ENCODE measurements at regions not wholly inside any gene's neighbourhood (a gene's known extent, or its start where the extent isn't known, plus 50 kb on each side); places are given as distances from the start of the nearest gene placed in this dataset.

DNA sequence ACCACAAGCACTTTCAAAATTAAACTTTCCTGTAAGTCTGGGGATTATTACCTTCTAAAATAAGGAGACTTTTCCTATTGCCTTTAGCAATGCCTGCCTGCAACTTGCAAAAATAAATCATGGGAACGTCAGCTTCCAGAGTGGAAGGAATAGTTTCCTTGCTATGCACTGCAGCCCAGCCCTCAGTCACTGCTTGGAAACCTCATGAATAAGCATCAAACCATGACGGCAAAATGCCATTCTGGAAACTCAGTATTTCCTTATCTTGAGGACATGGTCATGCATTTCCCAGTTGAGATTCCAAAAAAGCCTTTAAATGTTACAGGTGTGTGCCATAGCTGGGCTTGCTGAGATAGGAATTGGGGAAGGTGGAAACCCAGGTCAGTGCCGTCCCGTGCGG is 84.2 kb upstream of the OTOS start:
- Histone ChIP-seq H3K27me3 (replicated peaks in 1 of 2; ENCODE audit: control insufficient read depth in 2 of 2, insufficient read depth in 2 of 2, low read length in 1 of 2) (no peaks in the 10 kb centered on the region; a peak in 2 of 4 replicates), H3K9me3 (replicated peaks; ENCODE audit: control insufficient read depth, insufficient read depth, low read length) (no peaks in the 10 kb centered on the region; the same call in 2 of the 3 replicates), H3K36me3 (ENCODE audit: control insufficient read depth in 2 of 2, insufficient read depth in 2 of 2, low read length in 1 of 2) (no peaks in the 10 kb centered on the region), H3K79me2 (ENCODE audit: control insufficient read depth, insufficient read depth, low read length) (no peaks in the 10 kb centered on the region), H4K20me1 (ENCODE audit: control insufficient read depth, insufficient read depth) (no peaks in the 10 kb centered on the region), H3K27ac (ENCODE audit: control insufficient read depth, insufficient read depth) (no peak overlapping the region), H3K4me1 (ENCODE audit: control insufficient read depth, insufficient read depth, low read length) (no peaks in the 10 kb centered on the region), H2AFZ (ENCODE audit: control insufficient read depth, low read depth, low read length) (no peak overlapping the region), H3K4me2 (ENCODE audit: control insufficient read depth, insufficient read depth) (no peak overlapping the region), H3K9ac (ENCODE audit: control insufficient read depth, insufficient read depth, low read length) (no peak overlapping the region), H3K4me3 (no peak overlapping the region)
- ATAC-seq: no peak
- SMC1A ChIA-PET (ENCODE audit: uncharacterized antibody, unreplicated experiment): no interaction called here
- intact Hi-C loops (cut with micrococcal nuclease; ENCODE audit: unreplicated experiment): no loop called here
- RAD21 ChIA-PET (ENCODE audit: unreplicated experiment): no interaction called here
- WGBS (ENCODE audit: insufficient coverage, insufficient replicate concordance, low lambda C conversion rate, missing lambda C conversion rate): 62% methylated on average over 5 of the region's 5 CpGs
- no TSS peak for BruUV-seq (replicated peaks)
- FAIRE-seq: no peak
- POLR2A ChIA-PET: no interaction called here
- DNase-seq (ENCODE audit: low read depth, low spot score): no peak
- in situ Hi-C loops (cut with MboI): no loop called here
- CTCF ChIA-PET: no interaction called here
- TF ChIP-seq MEF2B (IDR thresholded peaks at IDR 0.05; ENCODE audit: partially characterized antibody, poor library complexity, severe bottlenecking) (no peak), IKZF1 (conservative IDR thresholded peaks at IDR 0.05) (no peak), SPI1 (IDR thresholded peaks at IDR 0.05; ENCODE audit: borderline replicate concordance, insufficient read depth, low read depth, low read length) (no peak), CBX3 (IDR thresholded peaks at IDR 0.05; ENCODE audit: borderline replicate concordance, low read depth) (no peak), HDGF (IDR thresholded peaks at IDR 0.05) (no peak), SIX5 (IDR thresholded peaks at IDR 0.05; ENCODE audit: low read depth, low read length, severe bottlenecking) (no peak), RBBP5 (conservative IDR thresholded peaks at IDR 0.05) (no peak), ASH2L (IDR thresholded peaks at IDR 0.05; ENCODE audit: borderline replicate concordance, low read depth) (no peak), CHD2 (IDR thresholded peaks at IDR 0.05; ENCODE audit: borderline replicate concordance, low read depth, low read length) (no peak), CBX5 (IDR thresholded peaks at IDR 0.05; ENCODE audit: low read depth) (no peak), EGR1 (IDR thresholded peaks at IDR 0.05; ENCODE audit: borderline replicate concordance in 1 of 2, low read depth in 2 of 2, low read length in 2 of 2) (no peak), NR2C2 (IDR thresholded peaks at IDR 0.05; ENCODE audit: borderline replicate concordance, control insufficient read depth, insufficient read length, low read depth) (no peak), ZNF622 (IDR thresholded peaks at IDR 0.05) (no peak)
- TF ChIP-seq, protein P1, sequence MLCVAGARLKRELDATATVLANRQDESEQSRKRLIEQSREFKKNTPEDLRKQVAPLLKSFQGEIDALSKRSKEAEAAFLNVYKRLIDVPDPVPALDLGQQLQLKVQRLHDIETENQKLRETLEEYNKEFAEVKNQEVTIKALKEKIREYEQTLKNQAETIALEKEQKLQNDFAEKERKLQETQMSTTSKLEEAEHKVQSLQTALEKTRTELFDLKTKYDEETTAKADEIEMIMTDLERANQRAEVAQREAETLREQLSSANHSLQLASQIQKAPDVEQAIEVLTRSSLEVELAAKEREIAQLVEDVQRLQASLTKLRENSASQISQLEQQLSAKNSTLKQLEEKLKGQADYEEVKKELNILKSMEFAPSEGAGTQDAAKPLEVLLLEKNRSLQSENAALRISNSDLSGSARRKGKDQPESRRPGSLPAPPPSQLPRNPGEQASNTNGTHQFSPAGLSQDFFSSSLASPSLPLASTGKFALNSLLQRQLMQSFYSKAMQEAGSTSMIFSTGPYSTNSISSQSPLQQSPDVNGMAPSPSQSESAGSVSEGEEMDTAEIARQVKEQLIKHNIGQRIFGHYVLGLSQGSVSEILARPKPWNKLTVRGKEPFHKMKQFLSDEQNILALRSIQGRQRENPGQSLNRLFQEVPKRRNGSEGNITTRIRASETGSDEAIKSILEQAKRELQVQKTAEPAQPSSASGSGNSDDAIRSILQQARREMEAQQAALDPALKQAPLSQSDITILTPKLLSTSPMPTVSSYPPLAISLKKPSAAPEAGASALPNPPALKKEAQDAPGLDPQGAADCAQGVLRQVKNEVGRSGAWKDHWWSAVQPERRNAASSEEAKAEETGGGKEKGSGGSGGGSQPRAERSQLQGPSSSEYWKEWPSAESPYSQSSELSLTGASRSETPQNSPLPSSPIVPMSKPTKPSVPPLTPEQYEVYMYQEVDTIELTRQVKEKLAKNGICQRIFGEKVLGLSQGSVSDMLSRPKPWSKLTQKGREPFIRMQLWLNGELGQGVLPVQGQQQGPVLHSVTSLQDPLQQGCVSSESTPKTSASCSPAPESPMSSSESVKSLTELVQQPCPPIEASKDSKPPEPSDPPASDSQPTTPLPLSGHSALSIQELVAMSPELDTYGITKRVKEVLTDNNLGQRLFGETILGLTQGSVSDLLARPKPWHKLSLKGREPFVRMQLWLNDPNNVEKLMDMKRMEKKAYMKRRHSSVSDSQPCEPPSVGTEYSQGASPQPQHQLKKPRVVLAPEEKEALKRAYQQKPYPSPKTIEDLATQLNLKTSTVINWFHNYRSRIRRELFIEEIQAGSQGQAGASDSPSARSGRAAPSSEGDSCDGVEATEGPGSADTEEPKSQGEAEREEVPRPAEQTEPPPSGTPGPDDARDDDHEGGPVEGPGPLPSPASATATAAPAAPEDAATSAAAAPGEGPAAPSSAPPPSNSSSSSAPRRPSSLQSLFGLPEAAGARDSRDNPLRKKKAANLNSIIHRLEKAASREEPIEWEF (IDR thresholded peaks at IDR 0.05; ENCODE audit: insufficient replicate concordance, low read depth, low read length): no peak
- TF ChIP-seq, protein P2, sequence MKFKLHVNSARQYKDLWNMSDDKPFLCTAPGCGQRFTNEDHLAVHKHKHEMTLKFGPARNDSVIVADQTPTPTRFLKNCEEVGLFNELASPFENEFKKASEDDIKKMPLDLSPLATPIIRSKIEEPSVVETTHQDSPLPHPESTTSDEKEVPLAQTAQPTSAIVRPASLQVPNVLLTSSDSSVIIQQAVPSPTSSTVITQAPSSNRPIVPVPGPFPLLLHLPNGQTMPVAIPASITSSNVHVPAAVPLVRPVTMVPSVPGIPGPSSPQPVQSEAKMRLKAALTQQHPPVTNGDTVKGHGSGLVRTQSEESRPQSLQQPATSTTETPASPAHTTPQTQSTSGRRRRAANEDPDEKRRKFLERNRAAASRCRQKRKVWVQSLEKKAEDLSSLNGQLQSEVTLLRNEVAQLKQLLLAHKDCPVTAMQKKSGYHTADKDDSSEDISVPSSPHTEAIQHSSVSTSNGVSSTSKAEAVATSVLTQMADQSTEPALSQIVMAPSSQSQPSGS (IDR thresholded peaks at IDR 0.05; ENCODE audit: low read length): no peak
- TF ChIP-seq, protein P3, sequence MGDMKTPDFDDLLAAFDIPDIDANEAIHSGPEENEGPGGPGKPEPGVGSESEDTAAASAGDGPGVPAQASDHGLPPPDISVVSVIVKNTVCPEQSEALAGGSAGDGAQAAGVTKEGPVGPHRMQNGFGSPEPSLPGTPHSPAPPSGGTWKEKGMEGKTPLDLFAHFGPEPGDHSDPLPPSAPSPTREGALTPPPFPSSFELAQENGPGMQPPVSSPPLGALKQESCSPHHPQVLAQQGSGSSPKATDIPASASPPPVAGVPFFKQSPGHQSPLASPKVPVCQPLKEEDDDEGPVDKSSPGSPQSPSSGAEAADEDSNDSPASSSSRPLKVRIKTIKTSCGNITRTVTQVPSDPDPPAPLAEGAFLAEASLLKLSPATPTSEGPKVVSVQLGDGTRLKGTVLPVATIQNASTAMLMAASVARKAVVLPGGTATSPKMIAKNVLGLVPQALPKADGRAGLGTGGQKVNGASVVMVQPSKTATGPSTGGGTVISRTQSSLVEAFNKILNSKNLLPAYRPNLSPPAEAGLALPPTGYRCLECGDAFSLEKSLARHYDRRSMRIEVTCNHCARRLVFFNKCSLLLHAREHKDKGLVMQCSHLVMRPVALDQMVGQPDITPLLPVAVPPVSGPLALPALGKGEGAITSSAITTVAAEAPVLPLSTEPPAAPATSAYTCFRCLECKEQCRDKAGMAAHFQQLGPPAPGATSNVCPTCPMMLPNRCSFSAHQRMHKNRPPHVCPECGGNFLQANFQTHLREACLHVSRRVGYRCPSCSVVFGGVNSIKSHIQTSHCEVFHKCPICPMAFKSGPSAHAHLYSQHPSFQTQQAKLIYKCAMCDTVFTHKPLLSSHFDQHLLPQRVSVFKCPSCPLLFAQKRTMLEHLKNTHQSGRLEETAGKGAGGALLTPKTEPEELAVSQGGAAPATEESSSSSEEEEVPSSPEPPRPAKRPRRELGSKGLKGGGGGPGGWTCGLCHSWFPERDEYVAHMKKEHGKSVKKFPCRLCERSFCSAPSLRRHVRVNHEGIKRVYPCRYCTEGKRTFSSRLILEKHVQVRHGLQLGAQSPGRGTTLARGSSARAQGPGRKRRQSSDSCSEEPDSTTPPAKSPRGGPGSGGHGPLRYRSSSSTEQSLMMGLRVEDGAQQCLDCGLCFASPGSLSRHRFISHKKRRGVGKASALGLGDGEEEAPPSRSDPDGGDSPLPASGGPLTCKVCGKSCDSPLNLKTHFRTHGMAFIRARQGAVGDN (IDR thresholded peaks at IDR 0.05): no peak

Measured in GM12878 (cell line).